ENCODE measurements at regions not wholly inside any gene's neighbourhood (a gene's known extent, or its start where the extent isn't known, plus 50 kb on each side); places are given as distances from the start of the nearest gene placed in this dataset.
"Not testable (repeated sequence)": the region's sequence is repeated elsewhere in the genome, so short reads cannot be mapped to it uniquely, and the experiment has no call there.

DNA sequence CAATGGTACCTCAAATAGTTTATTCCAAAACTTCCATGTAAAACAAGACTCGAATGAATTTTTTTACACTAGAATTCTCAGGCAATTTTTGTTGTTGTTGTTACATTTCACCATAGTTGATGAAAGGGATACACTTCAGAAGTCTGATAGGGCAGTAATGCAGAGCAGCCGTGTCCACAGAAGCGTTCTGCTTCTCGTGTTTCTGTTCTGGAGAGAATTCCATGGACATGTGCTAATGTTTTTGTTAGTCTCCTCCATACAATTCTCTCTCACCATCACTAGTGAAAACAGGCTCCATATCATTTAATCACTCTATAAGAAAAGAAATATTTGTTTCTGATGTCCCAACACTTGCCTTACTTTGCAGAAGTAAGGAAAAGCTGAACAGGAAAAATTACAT is 606.1 kb downstream of the SLC16A7 start:
- DNase-seq = no peak

DNA sequence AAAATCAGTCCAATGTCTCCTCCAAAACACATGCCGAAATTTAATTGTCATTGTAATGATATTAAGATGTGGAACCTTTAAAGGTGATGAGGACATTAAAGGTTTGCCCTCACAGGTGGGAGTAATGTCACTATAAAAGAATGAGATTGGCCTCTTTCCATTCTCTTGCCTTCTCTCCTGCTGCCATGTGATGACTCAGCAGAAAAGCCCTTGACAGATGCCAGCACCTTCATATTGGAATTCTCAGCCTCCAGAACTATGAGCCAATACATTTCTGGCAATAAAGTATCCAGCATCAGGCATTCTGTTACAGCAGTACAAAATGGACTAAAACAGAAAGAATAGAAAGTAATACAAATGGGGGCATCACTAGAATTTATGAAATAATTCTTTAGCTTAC is 609.7 kb downstream of the SLC16A7 start:
- DNase-seq = no peak

DNA sequence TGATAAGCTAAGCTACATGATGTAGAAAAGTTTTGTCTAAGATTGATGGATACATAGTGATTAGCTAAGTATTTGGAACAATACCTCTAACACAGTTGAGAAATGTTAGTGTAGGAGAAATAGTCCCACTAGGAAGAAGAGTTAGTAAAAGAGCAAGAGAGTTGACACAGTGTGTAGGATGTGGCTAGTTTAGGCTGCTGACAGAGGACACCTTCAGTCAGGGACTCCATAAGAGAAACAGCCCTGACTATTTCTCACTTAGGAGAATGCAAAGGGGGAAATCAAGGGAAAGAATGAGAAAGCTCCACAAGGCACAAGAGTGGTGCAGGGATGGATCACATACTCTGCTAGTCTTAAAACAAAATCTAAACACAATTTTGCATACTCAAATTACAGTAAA is 613.7 kb downstream of the SLC16A7 start:
- no peak for DNase-seq

DNA sequence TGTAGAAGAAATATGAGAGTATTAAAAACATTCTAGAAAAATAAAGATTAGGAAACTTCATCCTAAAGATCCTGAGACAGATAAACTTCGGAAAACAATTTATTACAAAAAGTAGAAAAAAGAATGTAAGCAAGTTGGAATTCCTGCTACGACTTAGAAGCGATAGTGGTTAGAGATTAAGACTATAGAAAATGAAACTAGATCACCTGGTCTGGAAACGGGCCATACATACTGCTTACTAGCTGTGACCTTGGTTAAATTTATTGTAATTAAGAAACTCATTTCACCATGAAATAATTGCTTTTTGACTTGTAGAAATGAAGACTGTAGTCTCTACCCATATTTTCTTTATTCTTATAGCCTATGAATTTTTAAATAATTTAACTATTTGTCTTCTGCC is 614.1 kb downstream of the SLC16A7 start:
- DNase-seq = no peak

DNA sequence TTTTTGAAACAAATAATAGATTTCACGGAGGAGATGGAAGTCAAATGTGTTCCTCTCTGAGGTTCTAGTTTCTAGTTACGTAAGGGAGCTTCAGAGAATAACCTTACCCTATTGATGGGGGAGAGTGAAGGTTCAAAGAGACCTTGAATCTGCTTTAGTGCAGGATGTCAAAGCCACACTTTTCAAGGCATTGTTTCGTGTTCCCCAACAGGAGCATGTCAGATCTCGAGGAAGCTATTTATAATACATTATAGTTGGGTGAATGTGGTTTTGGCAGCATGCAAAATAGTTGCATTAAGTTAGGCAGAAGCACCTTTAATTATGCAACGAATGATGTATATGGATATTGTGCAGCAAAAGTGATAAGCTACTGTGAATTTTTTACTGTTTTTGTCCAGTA is 614.9 kb downstream of the SLC16A7 start:
- no peak for DNase-seq

DNA sequence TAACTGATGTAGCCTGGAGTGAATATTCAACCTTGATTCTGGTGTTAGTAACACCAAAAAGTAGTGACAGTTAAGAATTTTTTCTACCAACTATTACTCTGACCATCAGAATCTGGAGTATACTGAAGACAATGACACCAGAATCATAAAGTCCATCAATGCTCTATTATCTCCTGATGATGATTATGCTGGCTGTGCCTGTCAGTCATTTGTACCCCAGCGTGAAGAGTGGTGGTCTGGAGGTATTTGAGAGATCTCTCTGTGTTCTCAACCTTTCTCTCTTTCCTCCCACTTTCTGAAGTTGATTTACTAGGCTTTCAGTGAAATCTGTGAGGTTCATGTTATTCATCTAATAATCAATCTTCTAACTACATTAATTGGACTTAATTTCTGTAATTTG is 615.4 kb downstream of the SLC16A7 start:
- DNase-seq = no peak

DNA sequence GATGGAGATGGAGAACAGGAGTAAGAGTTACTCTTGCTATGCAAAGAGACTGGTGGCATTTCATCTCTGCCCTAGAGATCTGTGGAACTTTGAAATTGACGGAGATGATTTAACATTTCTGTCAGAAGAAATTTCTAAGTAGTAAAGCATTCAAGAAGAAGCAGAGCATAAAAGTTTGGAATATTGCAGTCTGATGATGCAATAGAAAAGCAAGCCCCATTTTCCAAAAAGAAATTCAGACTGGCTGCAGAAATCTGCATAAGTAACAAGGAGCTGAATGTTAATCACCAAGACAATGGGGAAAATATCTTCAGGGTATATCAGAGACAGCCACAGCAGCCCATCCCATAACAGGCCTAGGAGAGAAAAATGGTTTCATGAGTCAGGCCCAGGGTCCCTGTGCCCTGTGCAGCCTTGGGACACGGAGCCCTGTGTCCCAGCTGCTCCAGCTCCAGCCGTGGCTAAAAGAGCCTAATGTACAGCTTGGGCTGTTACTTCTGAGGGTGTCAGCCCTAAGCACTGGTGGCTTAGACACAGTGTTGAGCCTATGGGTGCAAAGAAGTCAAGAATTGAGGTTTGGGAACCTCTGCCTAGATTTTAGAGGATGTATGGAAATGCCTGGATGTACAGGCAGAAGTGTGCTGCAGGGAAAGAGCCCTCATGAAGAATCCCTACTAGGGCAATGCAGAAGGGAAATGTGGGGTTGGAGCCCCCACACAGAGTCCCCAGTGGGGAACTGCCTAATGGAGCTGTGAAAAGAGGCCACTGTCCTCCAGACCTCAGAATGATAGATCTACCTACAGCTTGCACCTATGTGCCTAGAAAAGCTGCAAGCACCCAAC is 616.6 kb downstream of the SLC16A7 start:
- no peak for DNase-seq

DNA sequence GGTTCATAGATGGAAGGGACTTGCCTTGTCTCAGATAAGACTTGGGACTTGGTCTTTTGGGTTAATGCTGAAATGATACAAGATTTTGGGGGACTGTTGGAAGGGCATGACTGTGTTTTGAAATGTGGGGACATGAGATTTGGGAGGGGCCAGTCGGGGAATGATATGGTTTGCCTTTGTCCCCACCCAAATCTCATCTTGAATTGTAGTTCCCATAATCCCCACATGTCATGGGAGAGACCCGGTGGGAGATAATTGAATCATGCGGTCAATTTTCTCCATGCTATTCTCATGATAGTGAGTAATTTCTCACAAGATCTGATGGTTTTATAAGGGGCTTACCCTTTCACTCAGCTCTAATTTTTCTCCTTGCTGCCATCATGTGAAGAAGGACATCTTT is 617.4 kb downstream of the SLC16A7 start:
- not testable (repeated sequence) for DNase-seq

DNA sequence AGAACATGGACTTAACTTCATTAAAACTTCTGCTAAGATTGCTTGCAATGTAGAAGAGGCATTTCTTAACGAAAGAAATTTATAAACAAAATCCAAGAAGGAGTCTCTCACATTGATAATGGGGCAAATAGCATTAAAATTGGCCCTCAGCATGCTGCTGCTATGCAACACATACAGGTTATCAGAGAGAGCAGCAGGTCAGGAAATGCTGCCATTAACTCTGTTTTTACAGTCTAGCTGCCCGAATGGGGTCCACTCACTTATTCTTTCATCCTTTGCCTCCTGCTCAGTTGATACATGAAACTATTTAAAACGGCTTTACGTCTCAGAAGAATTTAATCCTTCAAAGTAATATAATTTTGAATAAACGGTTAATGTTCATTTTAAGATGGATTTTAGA is 620.4 kb downstream of the SLC16A7 start:
- DNase-seq = no peak

DNA sequence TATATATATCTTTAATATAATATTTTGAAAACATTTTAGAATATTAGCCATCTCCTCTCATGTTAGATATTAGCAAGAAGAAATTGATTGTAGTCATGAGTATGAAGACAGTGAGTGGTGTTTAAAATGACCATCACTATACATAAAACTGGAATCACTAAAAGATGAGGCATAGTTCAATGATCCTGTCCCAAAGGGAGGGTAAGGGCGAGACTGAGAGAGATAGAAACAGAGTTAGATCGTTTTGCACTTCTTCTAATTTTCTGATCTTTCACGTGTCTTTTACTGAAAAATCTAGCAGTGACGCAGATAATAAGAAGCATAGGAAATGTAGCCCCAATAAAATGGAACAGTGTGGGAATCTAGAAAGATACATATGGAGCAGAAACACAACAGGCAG is 627.4 kb downstream of the SLC16A7 start:
- DNase-seq = no peak

DNA sequence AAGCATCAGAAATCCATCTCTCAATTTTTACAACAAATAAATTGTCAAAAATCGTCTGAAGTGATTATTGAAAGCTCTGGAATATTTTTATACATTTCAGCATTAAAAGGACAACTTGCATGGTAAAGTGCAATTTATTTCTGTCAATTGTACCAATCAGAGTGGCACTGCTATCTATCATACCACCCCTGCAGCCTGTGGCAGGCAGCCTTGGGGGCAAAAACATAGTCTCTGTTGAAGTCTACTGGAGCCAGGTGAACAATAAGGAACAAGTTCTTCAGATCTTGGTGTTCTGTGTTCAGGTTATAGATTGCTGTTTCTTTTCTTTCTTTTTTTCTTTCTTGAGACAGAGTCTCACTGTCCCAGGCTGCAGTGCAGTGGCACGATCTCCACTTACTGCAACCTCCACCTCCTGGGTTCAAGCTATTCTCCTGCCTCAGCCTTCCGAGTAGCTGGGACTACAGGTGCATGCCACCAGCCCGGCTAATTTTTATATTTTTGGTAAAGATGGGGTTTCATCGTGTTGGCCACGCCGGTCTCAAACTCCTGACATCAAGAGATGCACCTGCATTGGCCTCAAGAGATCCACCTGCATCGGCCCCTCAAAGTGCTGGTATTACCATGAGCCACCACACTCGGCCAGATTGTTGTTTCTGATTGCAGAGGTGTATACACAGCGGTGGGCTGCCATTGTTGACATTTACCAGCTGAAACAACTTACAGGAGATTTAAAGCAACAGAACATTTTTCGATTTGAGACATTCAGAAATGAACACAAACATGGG is 629.6 kb downstream of the SLC16A7 start:
- DNase-seq = no peak

DNA sequence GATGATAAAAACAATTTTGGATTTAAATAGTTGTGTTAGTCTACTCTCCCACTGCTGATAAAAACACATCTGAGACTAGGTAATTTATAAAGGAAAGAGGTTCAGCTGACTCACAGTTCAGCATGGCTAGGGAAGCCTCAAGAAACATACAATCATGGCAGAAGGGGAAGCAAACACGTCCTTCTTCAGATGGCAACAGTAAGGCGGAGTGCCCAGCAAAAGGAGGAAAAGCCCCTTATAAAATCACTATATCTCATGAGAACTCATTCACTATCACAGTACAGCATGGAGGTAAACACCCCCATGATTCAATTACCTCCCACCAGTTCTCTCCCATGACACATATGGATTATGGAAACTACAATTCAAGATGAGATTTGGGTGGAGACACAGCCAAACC is 632.1 kb downstream of the SLC16A7 start:
- no peak for DNase-seq

DNA sequence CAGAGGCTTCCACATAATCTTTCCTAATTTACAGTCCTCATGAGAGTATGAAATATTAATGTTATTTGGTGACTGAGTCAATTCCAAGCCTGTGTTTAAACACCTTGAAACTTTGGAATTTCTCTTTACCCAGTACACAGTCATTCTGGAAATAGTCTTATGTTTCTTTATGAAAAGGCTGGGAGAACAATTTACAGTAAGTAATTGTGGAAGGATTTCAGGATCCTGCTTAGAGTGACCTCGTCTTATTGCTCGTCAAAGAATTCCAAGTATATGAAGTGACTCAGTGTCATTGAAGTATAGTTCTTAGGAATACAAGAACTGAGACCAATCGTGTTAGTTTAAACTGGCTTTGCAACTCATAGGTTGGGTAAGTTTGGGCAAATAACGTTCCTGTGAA is 634.2 kb downstream of the SLC16A7 start:
- no peak for DNase-seq

DNA sequence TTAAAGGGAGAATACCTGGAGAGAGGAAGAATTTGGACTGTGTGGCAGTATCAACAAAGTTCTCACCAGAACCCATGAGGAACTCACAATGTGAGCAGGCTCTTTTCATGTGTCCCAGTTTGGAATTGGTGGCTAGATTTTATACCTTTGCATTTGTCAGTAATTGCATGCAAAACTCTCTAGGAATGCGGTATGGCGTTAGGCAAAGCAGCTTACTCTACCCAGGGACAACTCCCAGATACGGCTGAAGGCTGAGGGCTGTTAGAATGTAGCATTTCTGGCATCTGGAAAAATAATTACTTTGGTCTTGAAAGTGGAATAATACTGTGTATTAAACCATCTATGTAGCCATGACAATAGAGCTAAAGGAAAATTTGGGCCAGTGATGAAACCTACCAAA is 635.5 kb downstream of the SLC16A7 start:
- DNase-seq = no peak

DNA sequence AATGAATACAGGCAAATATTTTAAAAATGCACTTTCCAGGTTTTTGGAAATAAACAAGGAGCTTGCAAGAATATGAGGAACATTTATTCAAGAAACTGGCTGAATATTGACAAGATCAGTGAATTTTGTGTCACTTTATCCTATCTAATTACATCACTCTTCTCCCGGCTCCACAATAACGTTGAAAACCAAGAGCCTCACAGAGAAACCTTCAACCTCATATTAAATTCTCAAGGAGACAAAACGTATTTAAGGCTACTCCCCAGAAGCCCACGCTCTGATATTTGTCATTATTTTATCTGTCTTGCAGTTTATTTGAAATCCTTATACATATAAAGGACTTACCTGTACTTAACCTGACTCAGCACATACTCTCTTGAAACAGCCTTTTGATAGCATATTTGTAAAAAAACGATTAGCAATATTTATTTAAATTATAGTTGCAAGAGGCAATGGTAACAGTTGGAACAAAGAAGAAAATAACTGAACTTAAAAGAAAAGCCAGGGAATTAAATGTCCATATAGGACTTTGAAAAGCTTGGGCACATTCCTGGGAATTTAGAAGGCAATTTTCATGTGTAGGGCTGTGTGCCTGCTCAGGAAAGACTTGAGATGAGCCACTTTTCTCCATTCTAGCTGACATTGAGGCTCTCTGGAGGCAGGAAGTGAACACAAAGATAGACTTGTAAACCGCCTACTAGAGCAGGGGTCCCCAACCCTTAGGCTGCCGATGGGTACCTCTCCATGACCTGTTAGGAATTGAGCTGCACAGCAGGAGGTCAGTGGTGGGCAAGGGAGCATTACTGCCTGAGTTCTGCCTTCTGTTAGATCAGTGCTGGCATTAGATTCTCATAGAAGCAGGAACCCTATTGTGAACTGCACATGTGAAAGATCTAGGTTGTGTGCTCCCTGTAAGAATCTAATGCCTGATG is 636.4 kb downstream of the SLC16A7 start:
- DNase-seq = no peak

DNA sequence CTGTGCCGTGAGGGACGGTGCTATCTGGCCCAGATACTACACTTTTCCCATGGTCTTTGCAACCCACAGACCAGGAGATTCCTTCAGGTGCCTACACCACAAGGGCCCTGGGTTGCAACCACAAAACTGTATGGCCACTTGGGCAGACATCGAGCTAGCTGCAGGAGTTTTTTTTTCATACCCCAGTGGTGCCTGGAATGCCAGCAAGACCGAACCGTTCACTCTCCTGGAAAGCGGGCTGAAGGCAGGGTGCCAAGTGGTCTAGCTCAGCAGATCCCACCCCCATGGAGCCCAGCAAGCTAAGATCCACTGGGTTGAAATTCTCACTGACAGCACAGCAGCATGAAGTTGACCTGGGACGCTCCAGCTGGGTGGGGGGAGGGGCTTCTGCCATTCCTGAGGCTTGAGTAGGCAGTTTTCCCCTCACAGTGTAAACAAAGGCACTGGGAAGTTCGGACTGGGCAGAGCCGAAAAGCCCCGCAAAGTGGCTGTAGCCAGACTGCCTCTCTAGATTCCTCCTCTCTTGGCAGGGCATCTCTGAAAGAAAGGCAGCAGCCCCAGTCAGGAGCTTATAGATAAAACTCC is 638.9 kb downstream of the SLC16A7 start:
- not testable (repeated sequence) for DNase-seq

DNA sequence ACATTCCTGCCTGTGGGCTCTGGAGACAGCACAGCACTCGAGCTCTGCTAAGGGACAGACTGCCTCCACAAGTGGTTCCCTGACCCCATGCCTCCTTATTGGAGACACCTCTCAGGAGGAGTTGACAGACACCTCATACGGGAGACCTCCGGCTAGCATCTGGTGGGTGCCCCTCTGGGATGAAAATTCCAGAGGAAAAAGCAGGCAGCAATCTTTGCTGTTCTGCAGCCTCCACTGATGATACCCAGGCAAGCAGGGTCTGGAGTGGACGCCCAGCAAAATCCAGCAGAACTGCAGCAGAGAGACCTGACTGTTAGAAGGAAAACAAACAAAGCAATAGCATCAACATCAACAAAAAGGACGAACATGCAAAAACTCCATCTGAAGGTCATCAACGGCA is 639.4 kb downstream of the SLC16A7 start:
- DNase-seq = no peak

DNA sequence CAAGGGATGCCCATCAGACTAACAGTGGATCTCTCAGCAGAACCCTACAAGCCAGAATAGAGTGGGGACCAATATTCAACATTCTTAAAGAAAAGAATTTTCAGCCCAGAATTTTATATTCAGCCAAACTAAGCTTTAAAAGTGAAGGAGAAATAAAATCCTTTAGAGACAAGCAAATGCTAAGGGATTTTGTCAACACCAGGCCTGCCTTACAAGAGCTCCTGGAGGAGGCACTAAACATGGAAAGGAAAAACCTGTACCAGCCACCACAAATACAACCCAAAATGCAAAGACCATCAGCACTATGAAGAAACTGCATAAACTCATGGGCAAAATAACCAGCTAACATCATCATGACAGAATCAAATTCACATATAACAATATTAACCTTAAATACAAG is 640.6 kb downstream of the SLC16A7 start:
- DNase-seq = not testable (repeated sequence)

DNA sequence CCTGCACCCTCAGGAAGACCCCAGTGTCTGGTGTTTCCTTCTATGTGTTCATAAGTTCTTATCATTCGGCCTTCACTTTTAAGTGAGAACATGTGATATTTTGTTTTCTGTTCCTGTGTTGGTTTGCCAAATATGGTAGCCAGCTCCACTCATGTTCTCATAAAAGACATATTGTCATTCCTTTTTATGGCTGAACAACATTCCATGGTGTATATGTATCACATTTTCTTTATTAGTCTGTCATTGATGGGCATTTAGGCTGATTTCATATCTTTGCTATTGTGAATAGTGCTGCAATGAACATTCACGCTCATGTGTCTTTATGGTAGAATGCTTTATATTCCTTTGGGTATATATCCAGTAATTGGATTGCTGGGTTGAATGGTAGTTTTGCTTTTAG is 645.1 kb downstream of the SLC16A7 start:
- no peak for DNase-seq

DNA sequence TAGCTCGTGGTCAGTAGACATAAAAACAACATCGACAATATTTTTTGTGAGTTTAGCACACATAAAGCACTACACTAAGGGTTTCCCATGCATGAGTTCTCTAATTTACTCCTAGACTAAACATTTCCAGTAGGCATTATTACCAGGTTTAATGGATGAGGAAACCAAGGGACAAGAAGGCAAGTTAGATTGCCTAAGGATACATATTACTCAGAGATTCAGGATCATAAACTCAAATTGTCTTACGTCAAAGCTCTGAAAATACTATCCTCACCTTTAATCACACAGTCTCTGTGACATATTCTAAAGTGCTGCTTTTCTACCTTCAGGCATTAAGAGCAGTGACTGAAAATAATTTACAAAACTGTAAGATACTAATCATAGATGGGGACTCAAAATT is 655.3 kb downstream of the SLC16A7 start:
- no peak for DNase-seq

DNA sequence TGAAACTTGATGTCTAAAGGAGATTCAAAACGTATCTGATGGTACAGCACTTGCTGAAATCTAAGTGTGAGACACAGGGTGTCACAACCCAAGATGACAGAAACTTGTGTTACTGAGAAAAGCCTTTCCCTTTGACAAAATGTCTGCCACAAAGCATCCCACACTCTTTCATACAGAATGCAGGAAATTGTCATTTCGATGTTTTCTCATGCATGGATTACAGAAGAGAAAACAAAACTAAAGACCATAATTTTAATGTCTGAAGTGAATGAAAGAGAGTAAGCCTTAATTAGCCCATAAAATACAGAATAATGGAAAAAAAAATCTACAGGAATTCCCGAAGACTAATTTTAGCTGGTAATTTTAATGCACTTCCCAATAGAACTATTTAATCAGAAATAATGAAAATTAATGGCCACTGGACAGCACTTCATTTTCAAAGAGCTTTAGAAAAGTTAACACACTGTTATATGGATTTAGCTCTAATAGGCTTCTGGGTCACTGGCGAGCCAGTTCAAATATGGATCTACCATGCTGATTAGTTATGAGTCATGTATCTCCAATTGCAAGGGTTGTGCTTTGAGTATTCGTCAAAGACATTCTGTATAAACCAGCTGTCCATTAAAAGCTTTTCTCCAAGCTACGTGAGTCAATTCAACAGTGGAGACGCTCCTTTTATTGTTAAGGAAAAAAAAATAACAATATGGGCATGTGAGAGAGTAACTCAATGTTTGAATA is 656.7 kb downstream of the SLC16A7 start:
- DNase-seq = no peak

DNA sequence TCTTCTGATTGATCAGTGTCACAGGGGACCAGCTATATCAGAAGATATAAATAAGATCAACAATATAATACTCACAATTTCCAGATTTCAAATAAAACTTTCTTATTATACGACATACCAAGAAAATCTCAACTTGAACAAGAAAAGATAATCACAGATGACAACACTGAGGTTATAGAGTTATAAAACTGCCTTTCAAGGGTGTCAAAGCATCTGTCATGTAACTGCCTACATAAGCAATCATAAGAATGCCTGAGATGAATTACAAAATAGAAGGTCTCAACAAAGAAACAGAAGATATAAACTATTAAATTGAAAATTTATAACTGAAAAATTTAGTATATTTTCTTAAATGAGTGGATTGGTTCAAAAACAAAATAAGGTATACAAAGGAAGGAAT is 659.2 kb downstream of the SLC16A7 start:
- DNase-seq = no peak
